Central memory CD8-positive, alpha-beta T cell (primary cell): ENCODE measurements at regions not wholly inside any gene's neighbourhood (a gene's known extent, or its start where the extent isn't known, plus 50 kb on each side); places are given as distances from the start of the nearest gene placed in this dataset.
"Not testable (repeated sequence)": the region's sequence is repeated elsewhere in the genome, so short reads cannot be mapped to it uniquely, and the experiment has no call there.

Experiments
- ATAC-seq: fragments of 150-1000 bp; cut with Tn5 transposase; replicated peaks from 2 replicates; pipeline ENCODE4 v1.10.0; 2022; ENCODE audit warnings: mild to moderate bottlenecking, moderate FRiP score, moderate number of reproducible peaks; ENCODE audit not compliant: poor library complexity, severe bottlenecking; ENCODE audit errors: extremely low read depth
- DNase-seq, 2 donors: peaks; one replicate each; pipeline ENCODE4 v3.0.0; 2021; ENCODE audit warnings: low spot score in 2 of 2
- H3K27ac Mint-ChIP-seq: one replicate; pipeline ENCODE4 v1.8.0; 2022; ENCODE audit warnings: low read depth, mild to moderate bottlenecking, moderate library complexity, mixed read lengths
- H3K27me3 Mint-ChIP-seq: one replicate; pipeline ENCODE4 v1.8.0; 2022; ENCODE audit warnings: mixed read lengths
- H3K36me3 Mint-ChIP-seq: one replicate; pipeline ENCODE4 v1.8.0; 2022; ENCODE audit warnings: mild to moderate bottlenecking, moderate library complexity, mixed read lengths; ENCODE audit not compliant: insufficient read depth
- H3K4me1 Mint-ChIP-seq: one replicate; pipeline ENCODE4 v1.8.0; 2022; ENCODE audit warnings: mixed read lengths
- H3K4me3 Mint-ChIP-seq: one replicate; pipeline ENCODE4 v1.8.0; 2022; ENCODE audit warnings: mild to moderate bottlenecking, moderate library complexity, mixed read lengths
- H3K9me3 Mint-ChIP-seq: one replicate; pipeline ENCODE4 v1.8.0; 2022; ENCODE audit warnings: mixed read lengths

DNA sequence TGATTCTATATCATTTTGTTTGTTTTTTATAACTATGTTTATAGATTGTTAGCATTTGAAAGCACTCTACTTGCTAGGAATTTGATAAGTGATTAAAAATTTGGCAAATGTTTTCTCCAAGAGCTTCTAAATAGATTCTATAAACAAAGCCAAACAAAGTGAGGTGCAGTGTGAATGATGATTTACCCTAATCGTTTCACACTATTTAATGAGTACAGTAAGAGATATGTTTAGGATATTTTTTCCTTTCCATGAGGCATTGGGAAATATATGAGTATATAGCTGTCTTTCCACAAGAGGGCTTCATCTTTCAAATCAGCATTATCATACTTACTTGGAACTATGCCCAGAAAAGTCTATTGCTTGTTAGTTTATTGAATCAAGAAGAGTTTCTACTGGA, 277.0 kb upstream of the BRINP3 start:
- Mint-ChIP-seq H3K36me3 (peaks cover 2% of the 10 kb centered on the region), H3K4me1 (no peaks in the 10 kb centered on the region), H3K4me3 (no peak overlapping the region), H3K9me3 (peaks cover 5% of the 10 kb centered on the region), H3K27ac (no peak overlapping the region), H3K27me3 (no peaks in the 10 kb centered on the region)
- no peak for ATAC-seq
- DNase-seq, result no peak

DNA sequence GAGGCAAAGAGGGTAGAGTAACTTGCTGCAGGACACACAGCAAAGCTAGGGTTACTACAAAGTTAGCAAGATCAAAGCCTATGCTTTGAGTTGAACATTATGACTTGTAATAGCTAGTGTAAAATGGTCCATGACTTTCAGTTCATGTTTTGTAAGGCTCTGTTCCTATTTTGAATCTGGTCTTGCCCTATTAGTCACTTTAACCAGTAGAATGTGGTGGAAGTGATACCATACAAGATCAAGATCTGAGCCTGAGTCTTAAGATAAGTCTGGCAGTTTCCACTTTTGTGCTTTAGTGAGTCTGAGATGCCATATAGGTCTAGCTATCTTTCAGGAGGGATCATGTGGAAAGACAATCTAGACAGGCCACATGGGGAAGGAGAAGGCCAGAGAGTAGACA, 282.1 kb upstream of the BRINP3 start:
- H3K4me1 Mint-ChIP-seq, result no peaks in the 10 kb centered on the region
- H3K27me3 Mint-ChIP-seq, result no peaks in the 10 kb centered on the region
- peaks cover 5% of the 10 kb centered on the region for H3K9me3 Mint-ChIP-seq
- ATAC-seq (peak; percentile 32), DNase-seq (no peak)
- no peaks in the 10 kb centered on the region for H3K36me3 Mint-ChIP-seq
- no peak overlapping the region for H3K4me3 Mint-ChIP-seq
- H3K27ac Mint-ChIP-seq, result no peak overlapping the region

DNA sequence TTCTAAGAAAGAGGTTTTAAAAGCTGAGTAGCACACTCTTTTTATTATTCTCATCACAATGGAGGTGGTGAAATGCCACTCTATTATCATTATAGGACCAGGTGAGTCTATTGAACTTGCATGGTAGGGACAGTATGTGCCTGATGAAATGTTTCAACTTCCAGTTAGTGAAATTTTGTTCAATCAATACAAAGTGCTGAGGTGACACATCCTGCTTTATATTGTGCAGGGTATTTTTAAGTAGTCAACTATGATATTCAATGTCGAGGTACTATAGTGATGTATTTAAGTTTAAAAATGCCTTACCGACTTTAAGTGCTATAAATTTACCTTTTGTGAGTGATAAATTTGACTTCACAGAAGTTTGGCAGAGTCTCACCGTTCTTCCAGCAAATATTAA, 284.7 kb upstream of the BRINP3 start:
- Mint-ChIP-seq H3K27ac (no peak overlapping the region), H3K4me1 (no peaks in the 10 kb centered on the region), H3K9me3 (peaks cover 7% of the 10 kb centered on the region), H3K27me3 (no peaks in the 10 kb centered on the region), H3K36me3 (no peaks in the 10 kb centered on the region), H3K4me3 (no peak overlapping the region)
- no peak for DNase-seq
- no peak for ATAC-seq

DNA sequence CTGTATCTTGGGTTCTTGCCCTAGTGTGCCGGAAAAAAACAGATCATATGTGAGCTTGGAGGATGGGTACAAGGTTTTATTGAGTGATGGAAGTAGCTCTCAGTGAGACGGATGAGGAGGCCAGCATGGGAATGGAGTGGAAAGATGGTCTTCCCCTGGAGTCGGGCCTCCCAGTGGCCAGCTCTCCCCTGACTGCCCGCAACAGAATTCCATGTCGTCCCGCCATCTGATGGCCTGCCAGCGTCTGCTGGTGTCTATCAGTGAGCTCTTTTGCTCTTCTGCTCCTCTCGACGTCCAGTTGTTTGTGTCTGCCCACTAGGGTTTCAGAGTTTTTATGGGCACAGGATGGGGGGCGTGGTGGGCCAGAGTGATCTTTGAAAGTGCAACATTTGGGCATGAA, 315.2 kb upstream of the BRINP3 start:
- DNase-seq (no peak), ATAC-seq (no peak)
- Mint-ChIP-seq H3K27ac (no peak overlapping the region), H3K4me3 (no peak overlapping the region), H3K4me1 (no peaks in the 10 kb centered on the region), H3K36me3 (no peaks in the 10 kb centered on the region), H3K27me3 (no peaks in the 10 kb centered on the region), H3K9me3 (peaks cover 21% of the 10 kb centered on the region)

DNA sequence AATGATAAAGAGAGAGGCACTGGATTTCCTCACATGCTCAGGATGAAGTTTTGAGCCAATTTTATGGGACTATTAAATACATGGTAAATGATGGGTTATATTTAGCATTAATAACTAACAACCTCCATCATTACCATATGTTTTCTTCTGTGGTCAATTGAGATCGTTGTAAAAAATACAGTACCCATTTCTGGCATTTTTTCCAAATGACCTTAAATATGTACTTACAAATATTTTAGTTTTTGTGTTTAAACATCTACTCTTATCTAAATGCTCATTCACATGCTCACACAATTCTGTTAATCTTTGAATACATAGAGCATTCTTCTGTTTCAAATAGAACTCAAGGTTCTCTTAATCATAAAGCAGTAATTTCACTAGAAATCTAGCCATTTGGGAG, 330.0 kb upstream of the BRINP3 start:
- ATAC-seq (no peak), DNase-seq (no peak)
- no peaks in the 10 kb centered on the region for H3K27me3 Mint-ChIP-seq
- H3K27ac Mint-ChIP-seq, result no peak overlapping the region
- no peak overlapping the region for H3K4me3 Mint-ChIP-seq
- no peaks in the 10 kb centered on the region for H3K4me1 Mint-ChIP-seq
- peaks cover 31% of the 10 kb centered on the region for H3K9me3 Mint-ChIP-seq
- H3K36me3 Mint-ChIP-seq, result no peaks in the 10 kb centered on the region

DNA sequence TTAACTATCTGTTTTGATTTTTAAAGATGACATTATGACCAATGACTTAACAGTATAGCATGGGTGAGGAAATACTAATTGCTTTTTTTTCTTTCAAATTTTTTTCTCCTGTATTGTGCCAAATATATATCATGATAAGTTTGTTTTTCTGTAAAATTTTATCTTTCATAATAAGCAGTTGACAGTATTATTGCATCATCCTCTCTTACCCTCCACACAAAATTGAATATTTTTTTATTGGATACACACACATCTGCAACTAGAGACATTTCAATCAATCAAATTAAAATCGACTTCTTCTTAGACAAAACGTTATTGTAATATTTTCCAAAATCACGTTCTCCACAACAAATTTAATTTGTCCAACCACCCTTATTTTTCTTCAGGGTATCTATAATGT, 330.4 kb upstream of the BRINP3 start:
- no peak overlapping the region for H3K27ac Mint-ChIP-seq
- H3K27me3 Mint-ChIP-seq, result no peaks in the 10 kb centered on the region
- DNase-seq (no peak), ATAC-seq (no peak)
- H3K4me1 Mint-ChIP-seq, result no peaks in the 10 kb centered on the region
- H3K4me3 Mint-ChIP-seq, result no peak overlapping the region
- no peaks in the 10 kb centered on the region for H3K36me3 Mint-ChIP-seq
- H3K9me3 Mint-ChIP-seq, result peaks cover 36% of the 10 kb centered on the region

DNA sequence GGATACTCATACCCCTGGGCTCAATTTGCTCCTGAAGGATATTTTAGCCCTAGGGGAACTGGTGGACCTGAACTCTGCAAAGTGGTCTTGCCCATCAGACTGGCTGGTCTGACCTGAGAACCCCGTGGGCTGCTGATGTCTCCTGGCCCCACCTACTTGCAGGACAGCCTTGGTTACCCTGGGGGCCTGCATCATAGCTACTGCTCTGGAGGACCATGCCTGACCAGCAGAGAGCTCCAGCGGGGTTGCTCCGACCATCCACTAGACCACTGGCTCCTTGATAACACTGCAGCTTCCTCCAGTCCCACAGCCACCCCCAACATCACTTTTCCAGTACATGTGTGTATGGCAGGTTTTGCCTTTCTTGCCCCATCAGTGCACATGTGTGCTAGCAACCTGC, 331.6 kb upstream of the BRINP3 start:
- Mint-ChIP-seq H3K4me3 (no peak overlapping the region), H3K9me3 (peaks cover 43% of the 10 kb centered on the region), H3K4me1 (no peaks in the 10 kb centered on the region), H3K27ac (no peak overlapping the region), H3K27me3 (no peaks in the 10 kb centered on the region), H3K36me3 (no peaks in the 10 kb centered on the region)
- ATAC-seq (no peak), DNase-seq (no peak)

DNA sequence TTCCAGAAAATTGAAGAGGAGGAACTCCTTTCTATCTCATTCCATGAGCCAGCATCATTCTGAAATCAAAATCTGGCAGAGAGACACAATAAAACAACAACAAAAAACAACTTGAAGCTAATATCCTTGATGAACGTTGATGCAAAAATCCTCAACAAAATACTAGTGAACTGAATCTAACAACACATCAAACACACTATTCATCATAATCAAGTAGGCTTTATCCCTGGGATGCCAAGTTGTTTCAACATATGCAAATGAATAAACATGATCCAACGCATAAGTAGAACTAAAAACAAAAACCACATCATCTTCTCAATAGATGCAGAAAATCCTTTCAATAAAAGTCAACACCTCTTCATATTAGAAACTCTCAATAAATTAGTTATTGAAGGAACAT, 335.3 kb upstream of the BRINP3 start:
- H3K4me3 Mint-ChIP-seq, result no peak overlapping the region
- H3K27ac Mint-ChIP-seq, result no peak overlapping the region
- no peaks in the 10 kb centered on the region for H3K27me3 Mint-ChIP-seq
- H3K4me1 Mint-ChIP-seq, result no peaks in the 10 kb centered on the region
- ATAC-seq (no peak), DNase-seq (no peak)
- H3K9me3 Mint-ChIP-seq, result peaks cover 37% of the 10 kb centered on the region
- H3K36me3 Mint-ChIP-seq, result no peaks in the 10 kb centered on the region

DNA sequence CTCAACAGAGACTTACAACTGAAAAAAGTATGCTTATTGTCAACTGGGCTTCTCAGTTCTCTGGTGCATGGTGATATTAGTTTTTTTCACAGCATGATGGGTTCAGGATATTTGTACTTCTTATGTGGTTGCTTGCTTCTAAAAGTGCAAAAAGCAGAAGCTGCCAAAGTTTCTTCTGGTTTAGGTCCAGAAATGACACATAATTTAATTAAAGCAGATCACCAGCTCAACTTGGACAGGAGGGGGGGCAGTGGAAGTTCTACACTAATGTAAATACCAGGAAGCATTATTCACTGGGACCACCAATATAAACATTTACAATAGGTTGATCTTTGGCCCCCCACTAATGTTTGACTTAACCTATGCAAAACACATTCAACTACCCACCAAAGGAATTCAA, 354.8 kb upstream of the BRINP3 start:
- no peaks in the 10 kb centered on the region for H3K27me3 Mint-ChIP-seq
- no peak for ATAC-seq
- no peak overlapping the region for H3K4me3 Mint-ChIP-seq
- H3K9me3 Mint-ChIP-seq, result peaks cover 22% of the 10 kb centered on the region
- no peak for DNase-seq
- H3K36me3 Mint-ChIP-seq, result no peaks in the 10 kb centered on the region
- no peaks in the 10 kb centered on the region for H3K4me1 Mint-ChIP-seq
- H3K27ac Mint-ChIP-seq, result no peak overlapping the region

DNA sequence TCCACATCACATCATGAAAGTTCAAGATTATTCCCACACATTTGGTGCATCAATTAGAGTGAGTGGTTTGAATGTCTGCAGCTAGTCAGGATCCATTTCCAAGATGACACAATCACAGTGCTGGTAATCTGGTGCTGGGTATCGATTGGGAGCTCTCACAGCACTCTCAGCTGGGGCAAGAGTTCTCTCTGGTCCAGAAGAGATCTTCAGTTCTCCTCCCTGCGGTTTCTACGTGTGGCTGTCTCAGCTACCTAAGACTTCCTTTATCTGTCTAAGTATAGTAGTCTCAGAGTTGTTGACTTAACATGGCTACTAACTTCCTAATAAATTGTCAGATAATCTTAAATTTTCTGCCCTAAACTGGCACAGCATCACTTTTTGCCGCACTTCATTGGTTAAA, 358.0 kb upstream of the BRINP3 start:
- Mint-ChIP-seq H3K4me3 (no peak overlapping the region), H3K4me1 (no peaks in the 10 kb centered on the region), H3K36me3 (no peaks in the 10 kb centered on the region), H3K27me3 (no peaks in the 10 kb centered on the region), H3K9me3 (peaks cover 20% of the 10 kb centered on the region), H3K27ac (no peak overlapping the region)
- DNase-seq, result no peak
- ATAC-seq, result no peak

DNA sequence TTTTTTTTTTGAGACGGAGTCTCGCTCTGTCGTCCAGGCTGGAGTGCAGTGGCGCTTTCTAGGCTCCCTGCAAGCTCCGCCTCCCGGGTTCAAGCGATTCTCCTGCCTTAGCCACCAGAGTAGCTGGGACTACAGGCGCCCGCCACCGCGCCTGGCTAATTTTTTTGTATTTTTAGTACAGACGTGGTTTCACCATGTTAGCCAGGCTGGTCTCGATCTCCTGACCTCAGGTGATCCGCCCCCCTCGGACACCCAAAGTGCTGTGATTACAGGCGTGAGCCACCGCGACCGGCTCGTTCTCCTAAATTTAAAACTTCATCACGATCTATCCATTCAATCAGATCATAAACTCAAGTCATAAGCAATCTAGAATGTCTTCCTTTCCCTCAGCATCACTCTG, 359.5 kb upstream of the BRINP3 start:
- ATAC-seq, H3K36me3 Mint-ChIP-seq: not testable (repeated sequence)

DNA sequence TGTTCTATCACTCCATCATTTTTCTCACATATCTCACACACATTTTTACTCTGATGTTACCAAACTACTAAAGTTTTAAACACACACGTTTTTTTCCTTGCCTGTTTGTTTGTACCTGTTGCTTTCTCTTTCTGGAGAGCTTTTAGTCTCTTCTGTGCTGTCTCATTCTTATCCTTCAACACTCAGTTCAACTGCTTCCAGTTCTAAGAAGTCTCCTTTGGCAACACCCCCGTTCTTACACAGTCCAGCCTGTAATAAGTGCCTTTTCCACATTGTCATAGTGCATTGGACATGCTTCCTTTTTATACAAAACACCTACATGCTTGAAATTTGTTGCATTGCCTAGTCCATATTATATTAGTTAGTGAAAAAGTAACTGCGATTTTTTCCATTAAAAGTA, 360.2 kb upstream of the BRINP3 start:
- Mint-ChIP-seq H3K4me3 (no peak overlapping the region), H3K36me3 (no peaks in the 10 kb centered on the region), H3K27ac (no peak overlapping the region), H3K27me3 (no peaks in the 10 kb centered on the region), H3K9me3 (peaks cover 11% of the 10 kb centered on the region), H3K4me1 (no peaks in the 10 kb centered on the region)
- no peak for DNase-seq
- ATAC-seq, result no peak

More for the DNA sequence above, 359.5 kb upstream of the BRINP3 start:
- H3K27ac Mint-ChIP-seq, H3K4me1 Mint-ChIP-seq, DNase-seq, H3K4me3 Mint-ChIP-seq, H3K27me3 Mint-ChIP-seq: not testable (repeated sequence)
- peaks cover 11% of the 10 kb centered on the region for H3K9me3 Mint-ChIP-seq

DNA sequence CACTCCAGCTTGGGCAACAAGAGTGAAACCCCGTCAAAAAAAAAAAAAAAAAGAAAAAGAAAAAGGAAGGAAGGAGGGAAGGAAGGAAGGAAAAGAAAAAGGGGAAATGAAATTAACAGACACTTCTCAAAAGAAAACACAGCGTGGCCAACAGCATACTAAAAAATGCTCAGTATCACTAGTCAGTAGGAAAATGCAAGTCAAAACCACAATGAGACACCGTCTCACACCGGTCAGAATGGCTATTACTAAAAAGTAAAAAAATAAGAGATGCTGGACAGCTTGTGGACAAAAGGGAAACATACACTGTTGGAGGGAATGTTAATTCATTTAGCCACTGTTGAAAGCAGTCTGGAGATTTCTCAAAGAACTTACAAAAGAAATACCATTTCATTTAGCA, 369.5 kb upstream of the BRINP3 start:
- no peaks in the 10 kb centered on the region for H3K4me1 Mint-ChIP-seq
- ATAC-seq, result no peak
- H3K27me3 Mint-ChIP-seq, result no peaks in the 10 kb centered on the region
- no peak overlapping the region for H3K27ac Mint-ChIP-seq
- no peaks in the 10 kb centered on the region for H3K36me3 Mint-ChIP-seq
- H3K4me3 Mint-ChIP-seq, result no peak overlapping the region
- H3K9me3 Mint-ChIP-seq, result peaks cover 7% of the 10 kb centered on the region
- DNase-seq, result no peak

DNA sequence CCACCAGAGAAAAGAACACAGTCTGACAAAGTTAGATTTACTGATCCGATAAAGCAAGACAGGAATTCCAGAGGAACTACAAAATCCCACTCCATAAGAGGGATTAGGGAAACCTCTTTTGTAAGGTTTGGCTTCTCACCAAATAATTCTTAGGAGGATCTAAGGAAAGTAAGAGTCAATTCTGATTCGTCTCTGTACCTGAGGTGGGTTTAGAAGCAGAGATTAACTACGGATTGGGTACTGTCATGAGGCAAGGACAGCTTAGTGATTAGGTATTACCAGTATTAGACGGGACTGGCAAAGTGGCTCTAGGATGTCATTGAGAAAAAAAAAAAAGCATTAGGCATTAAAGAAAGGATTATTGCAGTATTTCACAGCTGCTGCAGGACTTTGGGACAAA, 371.7 kb upstream of the BRINP3 start:
- DNase-seq (no peak), ATAC-seq (no peak)
- Mint-ChIP-seq H3K4me3 (no peak overlapping the region), H3K4me1 (no peaks in the 10 kb centered on the region), H3K27me3 (no peaks in the 10 kb centered on the region), H3K27ac (no peak overlapping the region), H3K9me3 (peaks cover 15% of the 10 kb centered on the region), H3K36me3 (no peaks in the 10 kb centered on the region)
